ENCODE measurements at regions not wholly inside any gene's neighbourhood (a gene's known extent, or its start where the extent isn't known, plus 50 kb on each side); places are given as distances from the start of the nearest gene placed in this dataset.
"Not testable (repeated sequence)": the region's sequence is repeated elsewhere in the genome, so short reads cannot be mapped to it uniquely, and the experiment has no call there.

DNA sequence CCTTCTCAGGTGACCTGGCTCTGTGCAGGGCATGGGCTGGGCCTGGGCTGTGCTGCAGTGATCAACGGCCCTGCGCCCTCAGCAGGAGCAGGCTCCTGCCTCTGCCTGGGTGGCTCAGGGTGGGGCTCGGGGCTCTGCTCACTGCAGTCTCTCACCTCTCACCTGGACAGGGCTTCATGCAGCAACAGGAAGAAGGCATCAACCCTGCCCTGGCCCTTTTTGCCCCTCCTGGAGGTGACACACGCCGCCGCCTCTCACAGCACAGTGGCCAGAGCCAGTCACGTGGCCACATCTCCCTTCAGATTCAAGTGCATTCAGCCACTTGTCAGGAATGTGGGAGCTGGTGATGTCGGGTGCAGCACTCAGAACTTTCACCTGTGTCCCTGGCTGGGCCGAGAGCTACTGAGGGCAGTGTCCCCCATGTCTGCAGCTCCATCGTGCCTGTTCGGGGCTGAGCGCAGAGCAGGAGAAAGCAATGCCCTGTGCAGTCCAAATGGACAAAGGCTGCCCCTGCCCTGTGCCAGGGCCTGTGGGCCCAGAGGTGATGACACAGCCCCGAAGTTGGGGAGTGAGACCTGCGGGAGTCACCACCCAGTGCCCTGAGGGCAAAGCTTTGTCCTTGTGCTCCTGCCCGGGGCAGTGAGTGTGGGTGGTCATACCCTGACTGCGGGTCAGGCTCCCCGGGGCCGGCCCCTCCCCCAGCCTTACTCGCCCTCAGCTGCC lies 314.0 kb downstream of the PTPRU start:
- no peak for DNase-seq

GRCh38 chr1:29549728-29550118 lies 313.4 kb downstream of the PTPRU start:
- not testable (repeated sequence) for DNase-seq

- no peak for DNase-seq
These were observed 312.7 kb downstream of the PTPRU start for GRCh38 chr1:29549001-29549400.

- no peak for DNase-seq
These were observed 311.8 kb downstream of the PTPRU start for GRCh38 chr1:29548091-29548490.

DNA sequence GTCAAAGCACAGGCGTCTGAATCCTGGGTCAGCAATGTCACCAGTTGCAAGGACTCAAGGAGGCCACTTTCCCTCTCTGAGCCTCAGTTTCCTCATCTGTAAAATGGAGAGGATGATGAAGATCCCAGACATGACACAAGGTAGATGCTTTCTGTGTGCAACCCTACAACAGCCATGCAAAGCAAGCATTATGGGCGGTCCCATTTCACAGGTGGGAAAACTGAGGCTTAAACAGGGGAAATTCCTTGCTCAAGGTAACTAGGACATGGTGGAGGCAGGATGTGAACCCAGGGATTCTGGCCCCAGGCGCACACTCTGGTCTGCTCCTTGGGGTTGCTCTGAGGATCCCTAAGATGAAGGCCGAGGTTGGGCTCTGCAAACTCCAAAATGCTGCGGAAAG lies 311.0 kb downstream of the PTPRU start:
- DNase-seq = no peak

DNA sequence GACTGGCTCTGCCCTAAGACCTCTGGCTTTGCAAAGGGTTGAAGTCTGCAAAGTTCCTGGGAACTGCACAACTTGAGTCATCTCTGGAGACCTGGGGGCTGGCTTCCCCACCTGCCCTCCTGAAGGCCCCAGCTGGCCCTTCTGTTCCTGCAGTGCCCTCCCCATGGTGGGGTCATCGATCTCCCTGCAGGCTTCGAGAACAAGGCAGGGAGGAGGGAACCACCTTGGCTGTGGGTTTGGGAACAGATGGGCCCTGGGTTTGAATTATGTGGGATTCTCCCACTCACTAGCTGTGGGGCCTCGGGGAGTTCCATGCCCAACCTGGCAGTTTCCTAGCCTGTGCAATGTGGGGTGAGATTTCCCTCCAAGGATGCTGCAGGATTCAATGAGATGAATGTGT lies 310.2 kb downstream of the PTPRU start:
- DNase-seq = no peak

GRCh38 chr1:29544406-29544805 lies 308.1 kb downstream of the PTPRU start:
- DNase-seq = no peak

- DNase-seq = no peak
These were observed 307.3 kb downstream of the PTPRU start for GRCh38 chr1:29543586-29543985.

DNA sequence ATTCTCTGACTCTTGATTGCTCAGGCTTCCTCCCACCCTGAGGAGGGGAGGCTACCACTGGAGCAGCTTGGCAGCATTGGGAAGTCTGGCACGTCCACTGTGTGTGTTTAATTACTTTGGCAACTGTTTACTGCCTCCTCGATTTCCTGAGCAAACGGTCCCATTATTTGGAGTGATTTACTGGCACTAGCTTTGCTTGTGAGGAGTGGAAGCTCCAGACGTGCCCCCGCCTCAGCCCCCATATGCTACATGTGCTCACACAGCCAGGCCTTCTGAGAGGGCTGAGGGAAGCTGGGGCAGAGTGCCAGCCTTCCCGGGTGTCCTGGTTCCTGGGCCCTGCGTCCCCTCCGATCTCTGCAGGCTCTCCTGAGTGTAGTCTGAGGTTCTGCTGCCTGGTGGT lies 306.2 kb downstream of the PTPRU start:
- DNase-seq = no peak

GRCh38 chr1:29541631-29542030 lies 305.3 kb downstream of the PTPRU start:
- no peak for DNase-seq

- DNase-seq = no peak
These were observed 304.6 kb downstream of the PTPRU start for GRCh38 chr1:29540801-29541357.

- no peak for DNase-seq
These were observed 303.6 kb downstream of the PTPRU start for GRCh38 chr1:29539971-29540370.

- no peak for DNase-seq
These were observed 302.3 kb downstream of the PTPRU start for GRCh38 chr1:29538586-29538985.

DNA sequence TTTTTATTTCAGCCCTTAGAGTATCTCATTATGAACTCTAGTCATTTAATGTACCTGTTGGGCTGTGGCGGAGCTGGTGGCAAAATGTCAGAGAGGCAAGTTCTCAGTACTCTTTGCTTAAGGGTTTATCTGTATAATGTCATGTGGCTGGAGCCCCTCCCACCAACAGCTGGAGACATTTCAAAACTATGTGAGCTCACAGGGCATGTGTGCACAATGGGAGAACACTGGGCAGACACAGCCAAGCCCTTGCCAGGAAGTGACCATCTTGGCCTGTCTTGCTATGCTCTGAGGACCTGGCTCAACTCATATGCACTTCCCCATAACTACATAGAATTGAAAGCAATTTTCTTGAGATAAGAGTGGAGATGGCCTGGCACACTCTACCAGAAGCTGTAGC lies 296.4 kb downstream of the PTPRU start:
- no peak for DNase-seq

- no peak for DNase-seq
These were observed 296.0 kb downstream of the PTPRU start for GRCh38 chr1:29532285-29532684.

GRCh38 chr1:29531596-29531995 lies 295.3 kb downstream of the PTPRU start:
- DNase-seq = no peak

GRCh38 chr1:29529677-29530278 lies 293.5 kb downstream of the PTPRU start:
- DNase-seq = no peak

DNA sequence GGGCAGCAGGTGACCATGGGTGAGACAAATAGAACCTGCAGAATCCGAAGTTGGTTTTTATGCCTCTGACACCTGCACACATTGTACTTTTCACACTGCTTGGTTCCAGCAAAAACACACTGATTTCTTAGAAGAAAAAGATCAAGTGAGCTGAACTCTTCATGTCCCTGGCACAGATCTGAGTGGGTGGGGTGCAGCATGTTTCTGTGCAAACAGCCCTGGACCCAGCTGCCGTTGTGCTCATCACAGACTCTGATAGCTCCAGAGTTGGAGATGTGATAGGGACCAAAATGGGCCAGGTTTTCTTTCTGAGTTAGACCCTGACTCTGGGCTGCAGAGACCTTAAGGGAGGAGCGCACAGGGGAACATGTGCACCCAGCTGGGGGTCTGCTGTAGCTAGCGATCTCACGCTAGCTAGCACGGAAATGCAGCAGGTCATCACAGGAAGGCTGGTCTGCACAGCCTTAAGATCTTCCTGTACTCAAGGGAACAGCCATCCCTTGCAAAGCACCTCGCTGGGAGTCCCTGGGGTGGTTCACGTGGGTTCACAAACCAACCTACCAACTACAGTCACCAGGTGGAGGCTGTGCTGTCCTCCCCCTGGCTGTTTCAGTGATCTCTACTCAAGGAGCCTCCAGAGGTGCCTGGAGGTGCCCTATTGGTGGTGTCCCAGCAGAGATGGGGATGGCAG lies 291.1 kb downstream of the PTPRU start:
- DNase-seq = no peak

GRCh38 chr1:29525941-29526340 lies 289.6 kb downstream of the PTPRU start:
- DNase-seq = no peak

GRCh38 chr1:29524285-29525065 lies 288.2 kb downstream of the PTPRU start:
- DNase-seq = no peak

DNA sequence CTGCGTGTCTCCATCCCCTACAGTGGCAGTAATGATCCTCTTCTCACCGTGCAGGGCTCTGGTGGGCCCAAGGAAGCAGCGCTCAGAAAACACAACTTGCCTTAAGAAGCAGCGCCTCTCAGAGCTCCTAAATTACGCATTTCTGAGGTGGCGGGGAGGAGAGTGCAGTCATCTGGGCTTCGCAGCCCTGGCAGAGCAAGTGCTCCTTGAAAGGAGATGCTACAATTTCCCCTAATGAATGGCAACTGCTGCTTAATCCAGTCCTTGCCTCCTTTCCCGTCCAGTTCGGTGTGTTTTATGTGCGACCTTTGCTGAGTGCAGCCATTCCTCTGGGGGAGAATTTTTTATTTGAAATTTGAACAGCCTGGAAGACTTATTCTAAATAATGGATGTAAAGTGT lies 287.3 kb downstream of the PTPRU start:
- no peak for DNase-seq

DNA sequence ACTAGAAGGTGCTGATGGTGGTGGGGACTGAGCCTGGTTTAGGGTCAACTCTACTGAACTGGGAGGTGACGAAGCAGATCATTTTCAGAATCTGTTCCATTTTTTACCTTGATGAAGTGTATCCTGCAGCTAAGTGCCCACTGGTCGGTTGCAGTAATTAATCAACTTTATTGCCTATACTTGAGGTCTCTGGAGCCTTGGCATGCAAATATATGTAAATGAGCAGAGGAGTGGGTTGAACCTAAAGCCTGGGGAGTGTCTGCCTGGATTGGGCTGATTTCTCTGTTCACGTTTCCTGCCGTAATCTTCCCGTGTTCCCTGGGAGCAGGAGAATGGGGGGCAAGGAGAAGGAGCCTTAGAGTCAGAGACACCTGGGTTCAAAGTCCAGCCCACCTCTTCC lies 286.8 kb downstream of the PTPRU start:
- no peak for DNase-seq

Data from hematopoietic multipotent progenitor cell treated with erythropoietin and hydrocortisone succinate and interleukin-3 and kit ligand, for 4 days (in vitro differentiated cells).